ENCODE measurements at regions not wholly inside any gene's neighbourhood (a gene's known extent, or its start where the extent isn't known, plus 50 kb on each side); places are given as distances from the start of the nearest gene placed in this dataset.
"Not testable (repeated sequence)": the region's sequence is repeated elsewhere in the genome, so short reads cannot be mapped to it uniquely, and the experiment has no call there.

- Histone ChIP-seq H3K27me3 (no peaks in the 10 kb centered on the region), H3K36me3 (no peaks in the 10 kb centered on the region), H3K9me3 (no peaks in the 10 kb centered on the region), H3K4me1 (no peaks in the 10 kb centered on the region), H3K4me3 (no peak overlapping the region), H3K27ac (no peak overlapping the region)
- no peak for DNase-seq (ENCODE audit: extremely low spot score in 2 of 2)
- intact Hi-C loops (cut with DNase I) = no loop called here
- TF ChIP-seq CTCF (IDR thresholded peaks at IDR 0.05) = no peak
- TF ChIP-seq POLR2AphosphoS5 (IDR thresholded peaks at IDR 0.05; ENCODE audit: insufficient read depth in 1 of 2, low read depth in 1 of 2) = no peak
Observed at GRCh38 chr13:53285896-53286430, 257.4 kb downstream of the OLFM4 start.

GRCh38 chr13:53298396-53298795 lies 269.8 kb downstream of the OLFM4 start:
- DNase-seq (ENCODE audit: extremely low spot score in 2 of 2) = no peak
- H3K36me3 ChIP-seq = no peaks in the 10 kb centered on the region
- H3K9me3 ChIP-seq = no peaks in the 10 kb centered on the region
- intact Hi-C loops (cut with DNase I) = no loop called here
- no peaks in the 10 kb centered on the region for H3K4me1 ChIP-seq
- no peaks in the 10 kb centered on the region for H3K27me3 ChIP-seq
- TF ChIP-seq CTCF (IDR thresholded peaks at IDR 0.05) = no peak
- TF ChIP-seq POLR2AphosphoS5 (IDR thresholded peaks at IDR 0.05; ENCODE audit: insufficient read depth in 1 of 2, low read depth in 1 of 2) = no peak
- no peak for TF ChIP-seq POLR2A (IDR thresholded peaks at IDR 0.05)
- no peak overlapping the region for H3K27ac ChIP-seq
- no peak overlapping the region for H3K4me3 ChIP-seq

- TF ChIP-seq POLR2A (IDR thresholded peaks at IDR 0.05) = no peak
- no peak for TF ChIP-seq POLR2AphosphoS5 (IDR thresholded peaks at IDR 0.05; ENCODE audit: insufficient read depth in 1 of 2, low read depth in 1 of 2)
- no peak for TF ChIP-seq CTCF (IDR thresholded peaks at IDR 0.05)
- H3K9me3 ChIP-seq = no peaks in the 10 kb centered on the region
- intact Hi-C loops (cut with DNase I) = no loop called here
Observed at GRCh38 chr13:53301449-53301848, 272.8 kb downstream of the OLFM4 start.

GRCh38 chr13:53305419-53305818 lies 276.8 kb downstream of the OLFM4 start:
- DNase-seq (ENCODE audit: extremely low spot score in 2 of 2); H3K4me1 ChIP-seq; H3K4me3 ChIP-seq; H3K36me3 ChIP-seq; H3K9me3 ChIP-seq; intact Hi-C loops (cut with DNase I); H3K27me3 ChIP-seq; H3K27ac ChIP-seq: not testable (repeated sequence)

More at GRCh38 chr13:53301449-53301848, 272.8 kb downstream of the OLFM4 start:
- DNase-seq (ENCODE audit: extremely low spot score in 2 of 2) = no peak
- H3K27me3 ChIP-seq = no peaks in the 10 kb centered on the region
- H3K4me3 ChIP-seq = no peak overlapping the region
- no peaks in the 10 kb centered on the region for H3K4me1 ChIP-seq
- H3K27ac ChIP-seq = no peak overlapping the region
- no peaks in the 10 kb centered on the region for H3K36me3 ChIP-seq

GRCh38 chr13:53310786-53311185 lies 282.2 kb downstream of the OLFM4 start:
- no peak for DNase-seq (ENCODE audit: extremely low spot score in 2 of 2)
- TF ChIP-seq CTCF (IDR thresholded peaks at IDR 0.05) (no peak), POLR2AphosphoS5 (IDR thresholded peaks at IDR 0.05; ENCODE audit: insufficient read depth in 1 of 2, low read depth in 1 of 2) (no peak), POLR2A (IDR thresholded peaks at IDR 0.05) (no peak)
- H3K9me3 ChIP-seq = no peaks in the 10 kb centered on the region
- intact Hi-C loops (cut with DNase I) = no loop called here
- no peaks in the 10 kb centered on the region for H3K27me3 ChIP-seq
- H3K4me3 ChIP-seq = no peak overlapping the region
- H3K27ac ChIP-seq = no peak overlapping the region
- no peaks in the 10 kb centered on the region for H3K36me3 ChIP-seq
- no peaks in the 10 kb centered on the region for H3K4me1 ChIP-seq

- H3K36me3 ChIP-seq = no peaks in the 10 kb centered on the region
- DNase-seq (ENCODE audit: extremely low spot score in 2 of 2) = no peak
- H3K27me3 ChIP-seq = no peaks in the 10 kb centered on the region
- H3K9me3 ChIP-seq = no peaks in the 10 kb centered on the region
- intact Hi-C loops (cut with DNase I) = no loop called here
- H3K4me1 ChIP-seq = no peaks in the 10 kb centered on the region
- TF ChIP-seq CTCF (IDR thresholded peaks at IDR 0.05) = no peak
- H3K27ac ChIP-seq = no peak overlapping the region
- H3K4me3 ChIP-seq = no peak overlapping the region
Observed at GRCh38 chr13:53311561-53311960, 282.9 kb downstream of the OLFM4 start.
